Pancreas (tissue), 10 donors: ENCODE measurements at regions not wholly inside any gene's neighbourhood (a gene's known extent, or its start where the extent isn't known, plus 50 kb on each side); places are given as distances from the start of the nearest gene placed in this dataset.

Experiments used
- ATAC-seq, 4 donors: fragments of 200-7000 bp; cut with Tn5 transposase; one replicate each; pipeline versions ENCODE4 v1.8.0 to v1.9.1; 2020; ENCODE audit warnings: mild to moderate bottlenecking in 4 of 4, moderate library complexity in 4 of 4
- DNase-seq, 6 donors: peaks; one replicate each; pipeline ENCODE4 v3.0.0-alpha.2; 2020
- FAIRE-seq: peaks from 2 replicates; lab custom pipeline; 2012; peaks lifted over from hg19 to GRCh38; lab: Jason Lieb, UNC
- H3K27ac ChIP-seq, 4 donors: fragments of 200-600 bp; sonication (generic); 1 replicate in 3 of 4; 2 replicates in 1 of 4; pipeline versions ENCODE4 v1.5.0 to v1.8.0; 2020
- H3K27me3 ChIP-seq, 4 donors: fragments of 200-600 bp; one replicate each; pipeline ENCODE4 v1.8.0; 2021
- H3K36me3 ChIP-seq, 3 donors: fragments of 200-600 bp; sonication (generic) in 1 of 3; one replicate each; pipeline versions ENCODE4 v1.5.0 to v1.8.0; 2020 to 2021
- H3K4me1 ChIP-seq, 3 donors: fragments of 200-600 bp; one replicate each; pipeline ENCODE4 v1.8.0; 2021
- H3K4me3 ChIP-seq, 4 donors: fragments of 200-600 bp; sonication (generic) in 2 of 4; one replicate each; pipeline versions ENCODE4 v1.5.0 to v1.8.0; 2020 to 2021
- H3K9me3 ChIP-seq, 4 donors: fragments of 200-600 bp; one replicate each; pipeline ENCODE4 v1.8.0; 2021
- CTCF ChIP-seq, 4 donors: fragments of 200-600 bp; sonication (generic) in 3 of 4; IDR thresholded peaks; one replicate each; pipeline versions ENCODE4 v1.5.0 to v1.8.0; 2021; ENCODE audit warnings: antibody characterized with exemption in 4 of 4
- WGBS, 2 donors: extraction: QIAGEN DNeasy Blood & Tissue Kit; methylation state at CpG; one replicate each; pipeline ENCODE4 v1.1.7; 2013; 5-methylcytosine and 5-hydroxymethylcytosine counted together
- intact Hi-C, 3 donors: fragments of 100-400 bp; cut with DNase I; formaldehyde crosslinking; loops; one replicate each; pipeline versions ENCODE4 v1.11.1 to v1.14.2; 2022
- donor health status: healthy with polysubstance abuse.
- donor health status: DM: no; HTN: no; CAD: no; lungs with moderate emphysema.
- donor health status: DM: no; HTN: no; CAD: no.
- donor health status: control.
- donor health status: control.
- donor health status: Bipolar disorder and iron deficiency.
- donor health status: DM: yes; HTN: yes; CAD: no.
- donor health status: DM: no; HTN: no; CAD: no.
- donor health status: DM: no; HTN: no; CAD: no.
- donor health status: DM: yes; HTN: yes; CAD: no.

GRCh38 chr7:31171216-31171785 lies 119.2 kb downstream of the ADCYAP1R1 start:
- intact Hi-C loops, result no loop called here
- DNase-seq (no peak), ATAC-seq (no peak), FAIRE-seq (no peak)
- TF ChIP-seq CTCF (IDR thresholded peaks at IDR 0.05), result no peak
- no peak overlapping the region for H3K27ac ChIP-seq
- H3K36me3 ChIP-seq, result no peaks in the 10 kb centered on the region
- no peak overlapping the region for H3K4me3 ChIP-seq
- 57 to 70% methylated on average over 9 of the region's 9 CpGs for WGBS, 2 donors
- H3K27me3 ChIP-seq, result no peaks in the 10 kb centered on the region
- H3K4me1 ChIP-seq, result no peaks in the 10 kb centered on the region
- H3K9me3 ChIP-seq, result no peaks in the 10 kb centered on the region
